OCI-LY1 (cell line): ENCODE measurements at regions not wholly inside any gene's neighbourhood (a gene's known extent, or its start where the extent isn't known, plus 50 kb on each side); places are given as distances from the start of the nearest gene placed in this dataset.

Source experiments
- H2AFZ ChIP-seq: fragments of 200-600 bp; sonication (generic), shearing (Covaris generic); 2 replicates; pipeline ENCODE4 v1.6.0; 2014; ENCODE audit warnings: antibody characterized with exemption, mild to moderate bottlenecking, low read length
- H3F3A ChIP-seq: fragments of 200-600 bp; sonication (generic), shearing (Covaris generic); 2 replicates; pipeline ENCODE4 v1.6.0; 2014; ENCODE audit warnings: mild to moderate bottlenecking, antibody characterized with exemption, low read length, moderate library complexity; ENCODE audit not compliant: insufficient read depth
- H3K27ac ChIP-seq: fragments of 200-600 bp; sonication (generic); 2 replicates; pipeline ENCODE4 v1.5.1; 2014; ENCODE audit warnings: low read length, mixed run types, mild to moderate bottlenecking, low read depth; ENCODE audit not compliant: poor library complexity, severe bottlenecking
- H3K27me3 ChIP-seq: fragments of 200-600 bp; sonication (generic); 2 replicates; pipeline ENCODE4 v1.6.0; 2014; ENCODE audit warnings: antibody characterized with exemption, mild to moderate bottlenecking, low read length, moderate library complexity; ENCODE audit not compliant: insufficient read depth
- H3K36me3 ChIP-seq: fragments of 200-600 bp; sonication (generic); 2 replicates; pipeline ENCODE4 v1.6.1; 2014; ENCODE audit warnings: mild to moderate bottlenecking, antibody characterized with exemption, low read length, moderate library complexity, mixed read lengths; ENCODE audit not compliant: insufficient read depth
- H3K4me1 ChIP-seq: fragments of 200-600 bp; sonication (generic); 2 replicates; pipeline ENCODE4 v1.5.1; 2014; ENCODE audit warnings: mild to moderate bottlenecking, low read length, moderate library complexity; ENCODE audit not compliant: insufficient read depth, severe bottlenecking
- H3K4me2 ChIP-seq: fragments of 200-600 bp; sonication (generic), shearing (Covaris generic); 2 replicates; pipeline ENCODE4 v1.6.1; 2014; ENCODE audit warnings: low read length
- H3K4me3 ChIP-seq: fragments of 200-600 bp; sonication (generic); 2 replicates; pipeline ENCODE4 v1.5.1; 2014; ENCODE audit warnings: low read length, low read depth, mild to moderate bottlenecking, mixed read lengths; ENCODE audit not compliant: poor library complexity, severe bottlenecking
- H3K79me2 ChIP-seq: fragments of 200-600 bp; shearing (Covaris generic); 2 replicates; pipeline ENCODE4 v1.6.1; 2016; ENCODE audit warnings: mixed run types, low read length, mixed read lengths; ENCODE audit not compliant: insufficient read depth
- H3K9ac ChIP-seq: fragments of 200-600 bp; sonication (generic), shearing (Covaris generic); 2 replicates; pipeline ENCODE4 v1.6.1; 2014; ENCODE audit warnings: mild to moderate bottlenecking, low read length, mixed read lengths
- H3K9me2 ChIP-seq: fragments of 200-600 bp; sonication (generic), shearing (Covaris generic); 2 replicates; pipeline ENCODE4 v1.6.1; 2014; ENCODE audit warnings: low read depth, mild to moderate bottlenecking, low read length, mixed read lengths
- H3K9me3 ChIP-seq: fragments of 200-600 bp; shearing (Covaris generic); 2 replicates; pipeline ENCODE4 v1.6.1; 2014; ENCODE audit warnings: low read length, mixed read lengths
- H4K20me1 ChIP-seq: fragments of 200-600 bp; sonication (generic), shearing (Covaris generic); 2 replicates; pipeline ENCODE4 v1.6.0; 2016; ENCODE audit warnings: mild to moderate bottlenecking, low read length; ENCODE audit not compliant: insufficient read depth
- EZH2 ChIP-seq: fragments of 200-600 bp; sonication (generic), shearing (Covaris generic); IDR thresholded peaks from 2 replicates; pipeline ENCODE4 v1.8.0; 2017; ENCODE audit warnings: borderline replicate concordance, mixed run types, mild to moderate bottlenecking, antibody characterized with exemption, low read length, moderate library complexity, mixed read lengths
- TF ChIP-seq, protein P1 (sequence below): fragments of 200-600 bp; sonication (generic), shearing (Covaris generic); IDR thresholded peaks from 2 replicates; pipeline ENCODE4 v1.5.1; 2017; ENCODE audit warnings: mild to moderate bottlenecking, antibody characterized with exemption, low read length, moderate library complexity, mixed read lengths

GRCh38 chr12:47520029-47520428, 185.8 kb downstream of the RPAP3 start:
- TF ChIP-seq, protein P1, sequence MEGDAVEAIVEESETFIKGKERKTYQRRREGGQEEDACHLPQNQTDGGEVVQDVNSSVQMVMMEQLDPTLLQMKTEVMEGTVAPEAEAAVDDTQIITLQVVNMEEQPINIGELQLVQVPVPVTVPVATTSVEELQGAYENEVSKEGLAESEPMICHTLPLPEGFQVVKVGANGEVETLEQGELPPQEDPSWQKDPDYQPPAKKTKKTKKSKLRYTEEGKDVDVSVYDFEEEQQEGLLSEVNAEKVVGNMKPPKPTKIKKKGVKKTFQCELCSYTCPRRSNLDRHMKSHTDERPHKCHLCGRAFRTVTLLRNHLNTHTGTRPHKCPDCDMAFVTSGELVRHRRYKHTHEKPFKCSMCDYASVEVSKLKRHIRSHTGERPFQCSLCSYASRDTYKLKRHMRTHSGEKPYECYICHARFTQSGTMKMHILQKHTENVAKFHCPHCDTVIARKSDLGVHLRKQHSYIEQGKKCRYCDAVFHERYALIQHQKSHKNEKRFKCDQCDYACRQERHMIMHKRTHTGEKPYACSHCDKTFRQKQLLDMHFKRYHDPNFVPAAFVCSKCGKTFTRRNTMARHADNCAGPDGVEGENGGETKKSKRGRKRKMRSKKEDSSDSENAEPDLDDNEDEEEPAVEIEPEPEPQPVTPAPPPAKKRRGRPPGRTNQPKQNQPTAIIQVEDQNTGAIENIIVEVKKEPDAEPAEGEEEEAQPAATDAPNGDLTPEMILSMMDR: no peak
- no peak for TF ChIP-seq EZH2

GRCh38 chr12:47517122-47517521, 188.7 kb downstream of the RPAP3 start:
- Histone ChIP-seq H3K4me1 (no peaks in the 10 kb centered on the region), H3K9me3 (peaks cover 3% of the 10 kb centered on the region; the same call in 1 of the 2 replicates), H3K9ac (no peak overlapping the region), H3K9me2 (no peaks in the 10 kb centered on the region), H3K36me3 (no peaks in the 10 kb centered on the region), H3K27ac (no peak overlapping the region), H3K79me2 (no peaks in the 10 kb centered on the region), H4K20me1 (no peaks in the 10 kb centered on the region), H3K4me2 (no peak overlapping the region), H2AFZ (no peak overlapping the region), H3F3A (no peaks in the 10 kb centered on the region), H3K4me3 (no peak overlapping the region), H3K27me3 (no peaks in the 10 kb centered on the region)
- TF ChIP-seq EZH2: no peak
- TF ChIP-seq, protein P1: no peak

More at GRCh38 chr12:47520029-47520428, 185.8 kb downstream of the RPAP3 start:
- Histone ChIP-seq H3K4me2 (no peak overlapping the region), H3K4me3 (no peak overlapping the region), H3K9ac (no peak overlapping the region), H3K4me1 (no peaks in the 10 kb centered on the region), H3K9me3 (peaks cover under 1% of the 10 kb centered on the region; the same call in 1 of the 2 replicates), H2AFZ (no peak overlapping the region), H3K27me3 (no peaks in the 10 kb centered on the region), H3K36me3 (no peaks in the 10 kb centered on the region), H3K79me2 (no peaks in the 10 kb centered on the region), H4K20me1 (no peaks in the 10 kb centered on the region), H3K9me2 (no peaks in the 10 kb centered on the region), H3F3A (no peaks in the 10 kb centered on the region), H3K27ac (no peak overlapping the region)

DNA sequence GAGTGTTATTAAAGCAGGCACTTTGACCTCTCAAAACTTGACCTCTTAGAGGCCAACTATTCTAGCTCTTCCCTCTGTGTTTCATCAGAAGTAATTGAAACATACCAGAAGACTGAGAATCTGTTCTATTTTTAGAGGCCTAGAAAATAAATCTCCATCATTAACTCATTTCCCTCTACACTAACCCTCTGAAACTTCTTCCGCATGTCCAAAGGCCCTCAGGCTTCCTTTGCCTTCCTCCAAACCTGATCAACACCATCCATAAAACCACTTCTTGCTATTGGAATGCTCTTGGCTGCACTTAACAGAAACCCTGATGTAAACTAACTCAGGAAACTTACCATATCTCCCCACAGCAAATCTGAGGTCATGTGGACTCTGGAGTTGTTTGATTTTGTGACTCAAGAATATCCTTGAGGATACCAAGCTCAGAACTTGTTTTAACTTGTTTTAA, 196.4 kb downstream of the RPAP3 start:
- Histone ChIP-seq H3K4me2 (no peak overlapping the region), H3F3A (no peaks in the 10 kb centered on the region)

More for the DNA sequence above, 196.4 kb downstream of the RPAP3 start:
- Histone ChIP-seq H3K36me3 (no peaks in the 10 kb centered on the region), H3K9me2 (no peaks in the 10 kb centered on the region), H3K9me3 (no peaks in the 10 kb centered on the region), H3K9ac (no peak overlapping the region), H3K79me2 (no peaks in the 10 kb centered on the region), H3K4me1 (no peaks in the 10 kb centered on the region), H3K4me3 (no peak overlapping the region), H3K27ac (no peak overlapping the region), H3K27me3 (no peaks in the 10 kb centered on the region), H4K20me1 (no peaks in the 10 kb centered on the region), H2AFZ (no peak overlapping the region)
- no peak for TF ChIP-seq EZH2
- TF ChIP-seq, protein P1: no peak
